ENCODE measurements at regions not wholly inside any gene's neighbourhood (a gene's known extent, or its start where the extent isn't known, plus 50 kb on each side); places are given as distances from the start of the nearest gene placed in this dataset.

DNA sequence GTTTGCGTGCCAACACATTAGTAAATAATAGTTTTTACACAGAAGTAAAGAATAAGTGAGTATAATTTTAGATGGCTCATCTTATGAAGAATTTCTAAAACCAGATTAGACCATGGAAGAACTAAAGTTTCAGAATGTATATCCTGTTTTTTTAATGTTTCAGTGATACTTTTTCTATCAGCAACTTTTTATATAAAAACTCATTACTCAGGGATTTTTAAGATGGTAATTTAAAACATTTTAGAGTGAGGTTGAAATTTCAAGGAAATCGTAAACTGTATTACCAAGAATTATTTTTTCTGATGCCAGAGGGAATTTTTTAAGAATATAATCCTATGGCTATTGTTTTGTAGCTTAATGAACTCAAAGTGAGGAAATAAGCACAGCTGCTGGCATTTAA is 128.5 kb upstream of the FANCL start:
- Mint-ChIP-seq H3K4me1 (no peaks in the 10 kb centered on the region), H3K27me3 (ENCODE audit: low read depth) (no peaks in the 10 kb centered on the region), H3K36me3 (no peaks in the 10 kb centered on the region), H3K27ac (no peak overlapping the region), H3K9me3 (peaks cover 7% of the 10 kb centered on the region), H3K4me3 (no peak overlapping the region)
- no peak for DNase-seq (ENCODE audit: low spot score in 2 of 2, unreplicated experiment in 2 of 2)
- TF ChIP-seq, protein P1, sequence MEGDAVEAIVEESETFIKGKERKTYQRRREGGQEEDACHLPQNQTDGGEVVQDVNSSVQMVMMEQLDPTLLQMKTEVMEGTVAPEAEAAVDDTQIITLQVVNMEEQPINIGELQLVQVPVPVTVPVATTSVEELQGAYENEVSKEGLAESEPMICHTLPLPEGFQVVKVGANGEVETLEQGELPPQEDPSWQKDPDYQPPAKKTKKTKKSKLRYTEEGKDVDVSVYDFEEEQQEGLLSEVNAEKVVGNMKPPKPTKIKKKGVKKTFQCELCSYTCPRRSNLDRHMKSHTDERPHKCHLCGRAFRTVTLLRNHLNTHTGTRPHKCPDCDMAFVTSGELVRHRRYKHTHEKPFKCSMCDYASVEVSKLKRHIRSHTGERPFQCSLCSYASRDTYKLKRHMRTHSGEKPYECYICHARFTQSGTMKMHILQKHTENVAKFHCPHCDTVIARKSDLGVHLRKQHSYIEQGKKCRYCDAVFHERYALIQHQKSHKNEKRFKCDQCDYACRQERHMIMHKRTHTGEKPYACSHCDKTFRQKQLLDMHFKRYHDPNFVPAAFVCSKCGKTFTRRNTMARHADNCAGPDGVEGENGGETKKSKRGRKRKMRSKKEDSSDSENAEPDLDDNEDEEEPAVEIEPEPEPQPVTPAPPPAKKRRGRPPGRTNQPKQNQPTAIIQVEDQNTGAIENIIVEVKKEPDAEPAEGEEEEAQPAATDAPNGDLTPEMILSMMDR (IDR thresholded peaks at IDR 0.05; ENCODE audit: unreplicated experiment): no peak

DNA sequence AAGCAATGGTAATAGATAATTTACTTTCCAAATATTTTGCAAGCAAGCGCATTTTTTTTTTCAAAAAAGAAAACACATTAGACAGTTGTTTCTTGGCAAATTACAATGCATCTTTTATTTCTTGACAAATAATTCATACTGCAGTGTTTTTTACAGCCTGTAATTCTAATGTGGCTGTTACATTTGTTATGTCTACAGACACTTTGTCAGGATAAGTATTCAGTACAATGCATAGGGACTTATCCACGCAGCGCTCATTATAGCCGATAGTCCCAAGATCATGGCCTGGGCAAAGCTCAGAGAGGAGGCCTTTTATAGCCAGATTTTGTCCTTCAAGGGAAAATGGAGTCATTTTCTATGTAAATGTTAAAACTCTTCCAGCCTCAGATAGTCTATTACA is 123.0 kb upstream of the FANCL start:
- H3K4me3 Mint-ChIP-seq: no peak overlapping the region
- H3K4me1 Mint-ChIP-seq: peaks cover 12% of the 10 kb centered on the region
- TF ChIP-seq, protein P1 (IDR thresholded peaks at IDR 0.05; ENCODE audit: unreplicated experiment): no peak
- peaks cover under 1% of the 10 kb centered on the region for H3K9me3 Mint-ChIP-seq
- no peaks in the 10 kb centered on the region for H3K27me3 Mint-ChIP-seq (ENCODE audit: low read depth)
- H3K27ac Mint-ChIP-seq: no peak overlapping the region
- H3K36me3 Mint-ChIP-seq: no peaks in the 10 kb centered on the region
- no peak for DNase-seq (ENCODE audit: low spot score in 2 of 2, unreplicated experiment in 2 of 2)

DNA sequence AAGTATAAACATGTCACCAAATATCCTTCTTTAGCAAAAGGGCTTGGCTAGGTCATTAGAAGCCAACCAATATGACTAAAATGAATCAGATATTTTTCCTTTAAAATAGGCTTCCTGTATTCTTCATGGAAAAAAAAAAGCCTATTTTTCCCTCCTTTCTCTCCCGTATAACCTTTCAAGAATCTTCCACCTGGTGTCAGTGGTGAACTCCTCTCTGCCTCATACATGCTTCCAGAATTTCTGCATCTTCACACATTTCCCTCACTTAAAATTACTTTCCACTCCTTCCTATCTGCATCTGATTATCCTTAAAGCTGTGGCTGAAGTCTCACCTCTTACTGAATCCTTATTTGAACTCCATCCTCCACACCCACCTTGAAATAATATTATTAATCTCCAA is 116.9 kb upstream of the FANCL start:
- no peaks in the 10 kb centered on the region for H3K9me3 Mint-ChIP-seq
- no peak overlapping the region for H3K4me3 Mint-ChIP-seq
- peaks cover 12% of the 10 kb centered on the region for H3K4me1 Mint-ChIP-seq
- no peaks in the 10 kb centered on the region for H3K36me3 Mint-ChIP-seq
- H3K27ac Mint-ChIP-seq: no peak overlapping the region
- peaks cover under 1% of the 10 kb centered on the region for H3K27me3 Mint-ChIP-seq (ENCODE audit: low read depth)
- DNase-seq (ENCODE audit: low spot score in 2 of 2, unreplicated experiment in 2 of 2): no peak
- TF ChIP-seq, protein P1 (IDR thresholded peaks at IDR 0.05; ENCODE audit: unreplicated experiment): no peak

DNA sequence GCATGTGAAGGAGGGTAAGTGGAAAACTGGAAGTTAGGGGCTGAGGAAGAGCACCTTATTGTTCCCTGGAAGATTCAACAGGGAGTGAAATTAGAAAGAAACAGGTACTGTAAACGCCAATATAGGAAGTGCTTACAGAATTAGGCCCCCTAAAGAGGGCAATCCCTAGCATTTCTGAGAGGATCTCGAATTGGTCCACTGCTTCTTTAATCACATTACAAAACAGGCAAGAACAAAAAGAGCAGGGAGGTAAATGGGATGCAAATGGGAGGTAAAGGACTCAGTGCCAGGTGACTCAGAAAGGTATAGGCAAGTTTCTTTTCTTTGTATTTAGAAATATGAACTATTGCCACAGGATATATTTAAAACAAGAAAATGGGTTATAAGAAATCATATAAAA is 116.4 kb upstream of the FANCL start:
- no peak for DNase-seq (ENCODE audit: low spot score in 2 of 2, unreplicated experiment in 2 of 2)
- H3K4me1 Mint-ChIP-seq: peaks cover 12% of the 10 kb centered on the region
- H3K4me3 Mint-ChIP-seq: no peak overlapping the region
- H3K36me3 Mint-ChIP-seq: no peaks in the 10 kb centered on the region
- no peak overlapping the region for H3K27ac Mint-ChIP-seq
- no peaks in the 10 kb centered on the region for H3K9me3 Mint-ChIP-seq
- TF ChIP-seq, protein P1 (IDR thresholded peaks at IDR 0.05; ENCODE audit: unreplicated experiment): no peak
- H3K27me3 Mint-ChIP-seq (ENCODE audit: low read depth): peaks cover 2% of the 10 kb centered on the region

DNA sequence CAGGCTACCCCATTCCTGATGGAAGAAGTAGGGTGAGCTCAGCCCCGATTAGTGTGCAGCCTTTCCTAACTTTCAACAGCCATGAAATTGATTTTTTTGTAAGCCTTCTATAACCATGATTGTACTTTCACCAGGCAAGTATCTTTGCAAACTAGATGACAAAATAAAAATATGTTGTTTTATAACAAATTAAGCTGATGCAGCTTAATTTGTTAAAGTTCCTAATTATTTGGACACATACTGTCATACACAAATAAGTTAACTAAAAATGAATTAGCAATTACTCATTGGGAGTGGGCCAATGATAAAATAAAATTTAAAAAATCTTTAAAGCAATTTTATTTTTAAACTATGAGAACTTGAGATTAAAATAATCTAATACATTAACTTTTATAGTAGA is 113.1 kb upstream of the FANCL start:
- TF ChIP-seq, protein P1 (IDR thresholded peaks at IDR 0.05; ENCODE audit: unreplicated experiment): no peak
- H3K36me3 Mint-ChIP-seq: no peaks in the 10 kb centered on the region
- no peaks in the 10 kb centered on the region for H3K4me1 Mint-ChIP-seq
- DNase-seq (ENCODE audit: low spot score in 2 of 2, unreplicated experiment in 2 of 2): no peak
- no peak overlapping the region for H3K27ac Mint-ChIP-seq
- no peaks in the 10 kb centered on the region for H3K9me3 Mint-ChIP-seq
- no peak overlapping the region for H3K4me3 Mint-ChIP-seq
- H3K27me3 Mint-ChIP-seq (ENCODE audit: low read depth): peaks cover 5% of the 10 kb centered on the region

DNA sequence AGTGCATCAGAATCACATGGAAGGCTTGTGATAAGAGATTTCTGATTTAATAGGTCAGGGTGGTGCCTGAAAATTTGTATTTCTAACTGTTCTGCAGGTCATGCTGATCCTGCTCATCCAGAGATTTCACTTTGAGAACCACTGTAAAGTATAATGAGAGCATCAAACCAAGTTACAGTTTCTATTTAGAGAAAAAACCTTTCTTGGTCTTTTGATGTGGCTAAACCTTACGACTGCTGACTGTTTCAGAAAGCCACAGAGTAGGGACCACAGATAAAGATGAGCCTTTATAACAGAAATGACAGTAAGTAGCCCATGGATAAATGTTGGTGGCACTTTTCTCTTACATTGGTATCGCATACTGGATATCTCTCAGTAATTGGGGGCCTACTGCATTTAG is 109.4 kb upstream of the FANCL start:
- Mint-ChIP-seq H3K4me3 (no peak overlapping the region), H3K27me3 (ENCODE audit: low read depth) (peaks cover 5% of the 10 kb centered on the region)

More for the DNA sequence above, 109.4 kb upstream of the FANCL start:
- DNase-seq (ENCODE audit: low spot score in 2 of 2, unreplicated experiment in 2 of 2): no peak
- TF ChIP-seq, protein P1 (IDR thresholded peaks at IDR 0.05; ENCODE audit: unreplicated experiment): no peak
- no peaks in the 10 kb centered on the region for H3K36me3 Mint-ChIP-seq
- H3K27ac Mint-ChIP-seq: no peak overlapping the region
- no peaks in the 10 kb centered on the region for H3K4me1 Mint-ChIP-seq
- peaks cover 23% of the 10 kb centered on the region for H3K9me3 Mint-ChIP-seq

Measured in mesothelial cell of epicardium (in vitro differentiated cells).